WTC11 (cell line): ENCODE measurements at regions not wholly inside any gene's neighbourhood (a gene's known extent, or its start where the extent isn't known, plus 50 kb on each side); places are given as distances from the start of the nearest gene placed in this dataset.

ENCODE experiments used
- ATF3 ChIP-seq: sonication (generic); formaldehyde crosslinking; conservative IDR thresholded peaks from 2 replicates; pipeline ENCODE4 v1.8.1; 2022; ENCODE audit warnings: mild to moderate bottlenecking, missing genetic modification reagents
- CREB1 ChIP-seq: sonication (generic); formaldehyde crosslinking; IDR thresholded peaks from 2 replicates; pipeline ENCODE4 v1.8.0; 2023; ENCODE audit warnings: mild to moderate bottlenecking, missing genetic modification reagents
- MYBL2 ChIP-seq: sonication (generic); formaldehyde crosslinking; IDR thresholded peaks from 2 replicates; pipeline ENCODE4 v1.8.1; 2023; ENCODE audit warnings: mild to moderate bottlenecking, moderate library complexity, missing genetic modification reagents
- NR2C2 ChIP-seq: sonication (generic); formaldehyde crosslinking; IDR thresholded peaks from 2 replicates; pipeline ENCODE4 v1.8.0; 2022; ENCODE audit warnings: mild to moderate bottlenecking, missing genetic modification reagents
- TF ChIP-seq, protein P1 (sequence below): fragments of 200-600 bp; IDR thresholded peaks from 2 replicates; pipeline ENCODE4 v1.8.0; 2022; ENCODE audit warnings: antibody characterized with exemption

GRCh38 chr1:234996245-234996757 lies 132.3 kb downstream of the TOMM20 start:
- TF ChIP-seq MYBL2 (CRISPR knock-in tag) (no peak), CREB1 (no peak), NR2C2 (CRISPR knock-in tag) (no peak), ATF3 (CRISPR knock-in tag) (no peak)
- TF ChIP-seq, protein P1, sequence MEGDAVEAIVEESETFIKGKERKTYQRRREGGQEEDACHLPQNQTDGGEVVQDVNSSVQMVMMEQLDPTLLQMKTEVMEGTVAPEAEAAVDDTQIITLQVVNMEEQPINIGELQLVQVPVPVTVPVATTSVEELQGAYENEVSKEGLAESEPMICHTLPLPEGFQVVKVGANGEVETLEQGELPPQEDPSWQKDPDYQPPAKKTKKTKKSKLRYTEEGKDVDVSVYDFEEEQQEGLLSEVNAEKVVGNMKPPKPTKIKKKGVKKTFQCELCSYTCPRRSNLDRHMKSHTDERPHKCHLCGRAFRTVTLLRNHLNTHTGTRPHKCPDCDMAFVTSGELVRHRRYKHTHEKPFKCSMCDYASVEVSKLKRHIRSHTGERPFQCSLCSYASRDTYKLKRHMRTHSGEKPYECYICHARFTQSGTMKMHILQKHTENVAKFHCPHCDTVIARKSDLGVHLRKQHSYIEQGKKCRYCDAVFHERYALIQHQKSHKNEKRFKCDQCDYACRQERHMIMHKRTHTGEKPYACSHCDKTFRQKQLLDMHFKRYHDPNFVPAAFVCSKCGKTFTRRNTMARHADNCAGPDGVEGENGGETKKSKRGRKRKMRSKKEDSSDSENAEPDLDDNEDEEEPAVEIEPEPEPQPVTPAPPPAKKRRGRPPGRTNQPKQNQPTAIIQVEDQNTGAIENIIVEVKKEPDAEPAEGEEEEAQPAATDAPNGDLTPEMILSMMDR, result no peak
